Putamen (tissue), 1 donor: ENCODE measurements at regions not wholly inside any gene's neighbourhood (a gene's known extent, or its start where the extent isn't known, plus 50 kb on each side); places are given as distances from the start of the nearest gene placed in this dataset.
"Not testable (repeated sequence)": the region's sequence is repeated elsewhere in the genome, so short reads cannot be mapped to it uniquely, and the experiment has no call there.

ENCODE experiments used
- DNase-seq: peaks from one replicate; pipeline ENCODE4 v3.0.0-alpha.2; 2016; ENCODE audit warnings: low spot score

- DNase-seq = not testable (repeated sequence)
These were observed 59.7 kb upstream of the FRG2C start for GRCh38 chr3:75604286-75604934.

DNA sequence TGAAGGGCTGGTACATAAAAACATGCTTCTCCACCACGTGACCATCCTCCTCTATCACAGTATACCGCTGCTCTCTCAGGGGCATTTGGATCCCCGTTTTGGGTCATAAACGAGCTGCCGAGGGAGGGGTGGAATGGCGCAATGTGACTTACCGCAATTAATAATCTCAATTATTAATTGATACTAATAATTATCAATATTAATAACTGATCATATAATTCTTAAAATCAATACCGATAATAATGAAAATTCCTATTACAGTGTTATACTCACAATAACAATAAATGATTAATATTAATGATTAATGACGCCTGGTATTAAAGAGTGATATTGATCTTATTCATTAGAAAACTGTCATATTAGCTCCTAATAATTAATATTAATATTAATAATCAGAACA is 56.1 kb upstream of the FRG2C start:
- DNase-seq = not testable (repeated sequence)

DNA sequence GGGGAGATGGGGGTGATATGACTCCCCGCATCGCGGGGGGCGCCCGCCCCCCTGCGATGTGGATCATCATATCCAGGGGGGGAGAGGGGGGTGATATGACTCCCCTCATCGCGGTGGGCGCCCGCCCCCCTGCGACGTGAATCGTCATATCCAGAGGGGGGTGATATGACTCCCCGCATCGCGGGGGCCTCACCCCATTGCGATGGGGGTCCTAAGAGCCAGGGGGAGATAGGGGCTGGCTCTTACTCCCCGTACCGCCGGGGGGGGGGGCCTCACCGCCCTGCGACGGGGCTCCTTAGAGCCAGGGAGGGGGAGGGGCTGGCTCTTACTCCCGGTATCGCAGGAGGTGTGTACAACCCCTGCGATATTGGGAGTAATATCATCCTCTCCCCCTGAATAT is 54.5 kb upstream of the FRG2C start:
- DNase-seq = not testable (repeated sequence)

DNA sequence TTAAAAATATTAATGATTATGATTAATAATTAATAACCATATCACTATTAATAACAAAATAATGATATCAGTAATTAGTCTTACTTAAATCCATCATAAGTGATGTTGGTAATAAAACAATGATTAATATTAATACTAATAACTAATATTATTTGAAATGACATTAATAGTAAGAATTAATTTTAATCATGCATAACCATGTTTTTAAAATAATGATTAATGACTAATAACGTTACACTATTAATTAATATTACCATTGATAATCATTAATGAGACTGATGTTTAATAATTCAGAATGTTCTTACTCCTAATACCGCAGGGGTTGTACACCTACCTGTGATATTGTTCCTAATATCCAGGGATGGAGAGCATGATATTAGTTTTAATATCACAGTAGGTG is 53.4 kb upstream of the FRG2C start:
- DNase-seq = no peak

GRCh38 chr3:75611724-75612460 is 52.2 kb upstream of the FRG2C start:
- DNase-seq = not testable (repeated sequence)
